VCaP (cell line): ENCODE measurements at regions not wholly inside any gene's neighbourhood (a gene's known extent, or its start where the extent isn't known, plus 50 kb on each side); places are given as distances from the start of the nearest gene placed in this dataset.
"Not testable (repeated sequence)": the region's sequence is repeated elsewhere in the genome, so short reads cannot be mapped to it uniquely, and the experiment has no call there.

ENCODE experiments used
- H3K27ac ChIP-seq: fragments of 450-650 bp; 2 replicates; pipeline ENCODE4 v1.5.1; 2017
- TF ChIP-seq, protein P1 (sequence below): fragments of 450-650 bp; conservative IDR thresholded peaks from 2 replicates; pipeline ENCODE4 v1.5.1; 2017; ENCODE audit warnings: mild to moderate bottlenecking, moderate library complexity

DNA sequence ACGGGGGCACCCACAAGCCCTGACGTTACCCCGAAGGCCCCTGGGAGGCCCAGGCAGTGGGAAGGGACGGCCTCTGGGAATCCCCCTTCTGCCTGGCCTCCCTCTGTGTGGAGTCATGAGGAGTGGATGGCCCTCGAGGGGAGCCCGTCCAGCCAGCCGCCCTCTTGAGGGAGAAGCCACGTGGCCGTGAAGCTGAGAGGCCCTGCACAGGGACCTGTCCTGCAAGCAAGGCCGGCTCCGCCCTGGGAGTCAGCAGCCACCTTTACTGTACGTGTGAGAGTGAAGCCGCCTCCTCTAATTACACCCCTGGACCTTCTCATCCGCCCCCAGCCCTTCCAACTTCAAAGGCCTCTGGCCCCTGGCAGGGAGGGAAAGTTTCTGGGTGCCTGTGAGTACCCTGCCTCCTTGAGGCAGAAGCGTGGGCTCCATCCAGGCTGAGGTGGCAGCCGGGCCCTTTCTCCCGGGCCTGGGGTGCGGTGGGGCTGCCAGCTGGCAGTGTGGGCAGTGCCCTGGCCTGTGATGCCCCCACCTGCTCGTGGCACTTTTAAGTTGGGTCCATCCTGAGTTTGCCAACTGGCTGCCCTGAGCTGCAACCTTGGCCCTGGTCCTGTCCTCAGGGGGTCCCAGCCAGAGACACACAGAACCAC is 55.9 kb upstream of the EGFL7 start:
- TF ChIP-seq, protein P1, sequence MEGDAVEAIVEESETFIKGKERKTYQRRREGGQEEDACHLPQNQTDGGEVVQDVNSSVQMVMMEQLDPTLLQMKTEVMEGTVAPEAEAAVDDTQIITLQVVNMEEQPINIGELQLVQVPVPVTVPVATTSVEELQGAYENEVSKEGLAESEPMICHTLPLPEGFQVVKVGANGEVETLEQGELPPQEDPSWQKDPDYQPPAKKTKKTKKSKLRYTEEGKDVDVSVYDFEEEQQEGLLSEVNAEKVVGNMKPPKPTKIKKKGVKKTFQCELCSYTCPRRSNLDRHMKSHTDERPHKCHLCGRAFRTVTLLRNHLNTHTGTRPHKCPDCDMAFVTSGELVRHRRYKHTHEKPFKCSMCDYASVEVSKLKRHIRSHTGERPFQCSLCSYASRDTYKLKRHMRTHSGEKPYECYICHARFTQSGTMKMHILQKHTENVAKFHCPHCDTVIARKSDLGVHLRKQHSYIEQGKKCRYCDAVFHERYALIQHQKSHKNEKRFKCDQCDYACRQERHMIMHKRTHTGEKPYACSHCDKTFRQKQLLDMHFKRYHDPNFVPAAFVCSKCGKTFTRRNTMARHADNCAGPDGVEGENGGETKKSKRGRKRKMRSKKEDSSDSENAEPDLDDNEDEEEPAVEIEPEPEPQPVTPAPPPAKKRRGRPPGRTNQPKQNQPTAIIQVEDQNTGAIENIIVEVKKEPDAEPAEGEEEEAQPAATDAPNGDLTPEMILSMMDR: no peak
- H3K27ac ChIP-seq: no peak overlapping the region

- no peak overlapping the region for H3K27ac ChIP-seq
- TF ChIP-seq, protein P1: no peak
These were observed 56.6 kb upstream of the EGFL7 start for GRCh38 chr9:136605988-136606660.

DNA sequence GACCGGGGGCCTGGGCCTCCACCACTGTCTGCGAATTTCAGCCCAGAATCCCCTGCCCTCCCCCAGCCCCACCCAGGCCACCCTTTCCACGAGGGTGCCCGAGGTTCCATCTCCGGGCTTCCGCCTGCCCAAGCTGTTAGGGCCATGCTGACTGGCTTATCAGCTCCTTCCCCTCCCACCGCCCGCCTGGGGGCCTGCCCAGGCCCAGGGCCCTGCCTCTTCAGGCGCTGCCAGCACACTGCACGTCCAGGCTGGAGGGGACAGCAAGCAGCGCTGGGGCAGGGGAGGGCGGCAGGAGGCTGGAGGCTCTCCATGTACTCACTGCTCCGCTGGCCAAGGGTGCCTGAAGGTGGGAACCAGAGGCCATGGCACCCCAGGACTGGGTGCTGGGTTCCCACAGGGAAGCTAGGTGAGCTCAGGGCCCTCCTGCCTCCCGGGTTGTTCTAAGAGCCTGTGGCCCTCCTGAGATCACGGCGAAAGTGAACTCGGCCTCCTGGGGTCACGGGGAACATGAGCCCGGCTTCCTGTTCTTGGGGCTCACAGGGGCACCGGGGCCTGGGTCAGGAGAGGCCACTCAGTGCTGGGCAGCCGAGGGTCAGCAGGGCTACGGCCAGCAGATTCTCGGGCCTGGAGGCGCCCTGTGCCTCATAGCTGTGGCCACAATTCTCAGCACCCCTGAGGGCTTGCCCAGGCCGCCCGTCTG is 57.7 kb upstream of the EGFL7 start:
- TF ChIP-seq, protein P1: no peak
- no peak overlapping the region for H3K27ac ChIP-seq

DNA sequence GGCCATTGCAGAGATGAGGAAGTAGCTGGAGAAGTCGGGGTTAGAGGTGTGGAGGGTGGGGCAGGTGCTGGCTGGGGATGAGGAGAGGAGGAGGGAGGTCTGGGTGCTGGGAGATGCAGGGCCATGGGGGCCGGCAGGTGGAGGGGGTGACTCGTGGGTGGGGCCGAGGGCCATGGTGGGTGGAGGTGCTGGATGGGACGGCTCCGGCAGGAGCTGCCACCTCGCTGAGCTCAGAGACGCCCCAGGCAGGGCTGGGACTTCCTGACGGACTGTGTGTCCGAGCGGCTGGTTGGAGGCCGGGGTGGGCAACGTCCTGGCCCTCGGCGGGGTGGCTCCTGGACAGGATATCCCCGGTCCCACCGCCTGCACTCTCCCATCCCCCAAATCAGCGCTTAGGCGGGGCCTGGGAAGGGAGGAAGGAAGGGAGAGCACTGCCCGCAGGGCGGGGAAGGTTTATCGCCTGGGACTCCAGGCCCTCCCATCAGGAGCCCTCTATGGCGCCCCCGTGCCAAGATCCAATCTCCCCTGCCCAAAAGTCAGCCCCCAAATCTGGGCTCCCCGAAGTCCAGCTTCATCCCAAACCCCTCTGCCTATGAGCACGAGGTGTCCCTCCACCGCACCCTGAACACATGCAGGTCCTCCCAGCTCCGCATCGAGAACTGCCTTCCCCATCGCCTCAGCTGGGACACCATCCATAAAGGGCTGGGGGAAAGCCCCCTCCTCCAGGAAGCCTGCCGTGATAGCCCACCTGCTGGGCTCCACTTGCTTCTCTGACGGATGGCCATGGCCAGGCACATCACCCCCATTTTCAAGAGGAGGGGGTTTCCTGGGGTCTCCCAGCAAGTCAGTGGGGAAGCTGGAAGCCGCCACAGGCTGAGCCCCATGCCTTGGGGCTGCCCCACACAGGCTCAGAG is 58.3 kb upstream of the NOTCH1 start:
- TF ChIP-seq, protein P1: no peak
- H3K27ac ChIP-seq: no peak overlapping the region

GRCh38 chr9:136603216-136603615 is 57.4 kb upstream of the NOTCH1 start:
- TF ChIP-seq, protein P1: no peak

DNA sequence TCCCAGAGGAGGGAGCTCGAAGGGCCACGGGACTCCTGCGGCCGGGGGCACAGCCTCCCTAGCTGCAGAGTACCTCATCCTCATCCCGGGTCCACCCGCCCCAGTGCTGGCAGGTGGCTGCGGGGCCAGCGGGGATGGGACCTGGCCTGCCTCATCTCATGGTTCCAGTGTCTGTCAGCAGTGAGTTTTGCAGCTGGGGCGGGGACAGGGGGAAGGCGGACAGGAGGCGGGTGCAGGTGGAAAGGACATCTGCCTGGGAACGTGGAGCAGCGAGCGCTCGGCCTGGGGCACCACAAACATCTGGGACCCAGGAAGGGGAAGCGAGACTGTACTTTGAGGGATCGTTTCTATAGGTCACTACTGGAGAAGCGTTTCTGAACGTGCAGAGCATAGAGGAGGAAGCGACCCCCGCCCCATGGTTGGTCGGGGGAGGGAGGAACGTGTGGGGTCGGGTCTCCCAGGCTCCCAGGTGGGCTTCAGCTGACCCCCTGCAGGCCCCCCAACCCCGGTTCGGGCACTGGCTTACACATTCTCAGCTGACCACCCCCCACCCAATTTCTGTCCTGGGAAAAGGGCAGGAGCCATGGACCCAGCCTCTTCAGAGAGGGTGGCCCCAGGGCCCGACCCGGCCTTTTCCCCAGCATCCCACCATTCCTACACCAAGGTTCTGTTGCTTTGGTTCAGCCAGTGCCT is 56.5 kb upstream of the NOTCH1 start:
- H3K27ac ChIP-seq: no peak overlapping the region
- TF ChIP-seq, protein P1: no peak

More at GRCh38 chr9:136603216-136603615, 57.4 kb upstream of the NOTCH1 start:
- H3K27ac ChIP-seq: no peak overlapping the region

DNA sequence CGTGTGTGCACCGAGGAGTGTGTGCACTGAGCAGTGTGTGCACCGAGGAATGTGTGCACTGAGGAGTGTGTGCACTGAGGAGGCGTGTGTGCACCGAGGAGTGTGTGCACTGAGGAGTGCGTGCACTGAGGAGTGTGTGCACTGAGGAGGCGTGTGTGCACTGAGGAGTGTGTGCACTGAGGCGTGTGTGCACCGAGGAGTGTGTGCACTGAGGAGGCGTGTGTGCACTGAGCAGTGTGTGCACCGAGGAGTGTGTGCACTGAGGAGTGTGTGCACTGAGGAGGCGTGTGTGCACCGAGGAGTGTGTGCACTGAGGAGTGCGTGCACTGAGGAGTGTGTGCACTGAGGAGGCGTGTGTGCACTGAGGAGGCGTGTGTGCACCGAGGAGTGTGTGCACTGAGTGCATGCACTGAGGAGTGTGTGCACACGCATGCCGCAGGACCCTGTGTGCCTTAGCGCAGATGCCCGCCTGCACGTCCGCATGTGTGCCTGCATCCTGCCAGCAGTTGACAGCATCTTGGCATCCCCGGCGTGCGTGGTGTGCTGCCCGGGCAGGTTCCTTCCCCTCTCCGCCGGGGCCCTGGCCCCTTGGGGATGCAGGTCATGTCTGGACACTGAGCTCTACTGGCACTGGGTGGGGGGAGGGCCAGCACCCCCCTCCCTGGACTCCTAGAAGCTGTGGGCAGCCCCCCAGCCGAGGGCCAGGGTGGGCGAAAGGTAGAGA is 55.6 kb upstream of the NOTCH1 start:
- H3K27ac ChIP-seq: not testable (repeated sequence)
